CD4-positive, alpha-beta T cell (primary cell): ENCODE measurements at regions not wholly inside any gene's neighbourhood (a gene's known extent, or its start where the extent isn't known, plus 50 kb on each side); places are given as distances from the start of the nearest gene placed in this dataset.

Experiments used
- ATAC-seq: fragments of 200-7000 bp; cut with Tn5 transposase; one replicate; pipeline ENCODE4 v1.10.0; 2022; ENCODE audit warnings: mild to moderate bottlenecking; ENCODE audit not compliant: poor library complexity
- CTCF ChIA-PET: fragments of 350-600 bp; sonication (Branson Sonifier 250); formaldehyde crosslinking; loops from one replicate; lab custom pipeline; 2021; ENCODE audit warnings: antibody characterized with exemption, inconsistent platforms; lab: Charles Lee
- POLR2A ChIA-PET: fragments of 350-600 bp; sonication (Branson Sonifier 250); formaldehyde crosslinking; loops from one replicate; lab custom pipeline; 2021; ENCODE audit warnings: antibody characterized with exemption, inconsistent platforms; lab: Charles Lee
- DNase-seq, 14 experiments: peaks; one replicate each; pipeline ENCODE4 v3.0.0-alpha.2; 2013 to 2020; ENCODE audit warnings: mixed read lengths in 2 of 14
- H3K27ac ChIP-seq, 2 donors: one replicate each; pipeline versions ENCODE4 v1.5.1 to v1.7.0; 2013; ENCODE audit warnings: low read length in 2 of 2, low read depth in 1 of 2, mild to moderate bottlenecking in 1 of 2
- H3K27me3 ChIP-seq, 2 experiments: 1 replicate in 1 of 2; 2 replicates in 1 of 2; pipeline versions ENCODE4 v1.6.1 to v1.7.0; 2013; ENCODE audit warnings: low read length in 2 of 2, control low read depth in 1 of 2, mild to moderate bottlenecking in 1 of 2, moderate library complexity in 1 of 2; ENCODE audit not compliant: insufficient read depth in 2 of 2, control insufficient read depth in 1 of 2
- H3K36me3 ChIP-seq: one replicate; pipeline ENCODE4 v1.6.1; 2013; ENCODE audit warnings: low read length, control low read depth; ENCODE audit not compliant: insufficient read depth
- H3K4me1 ChIP-seq: one replicate; pipeline ENCODE4 v1.6.1; 2013; ENCODE audit warnings: low read length, control low read depth; ENCODE audit not compliant: insufficient read depth
- H3K4me3 ChIP-seq: one replicate; pipeline ENCODE4 v1.5.1; 2013; ENCODE audit warnings: mild to moderate bottlenecking, low read length, moderate library complexity
- H3K9me3 ChIP-seq, 2 experiments: 1 replicate in 1 of 2; 2 replicates in 1 of 2; pipeline versions ENCODE4 v1.6.1 to v1.7.0; 2013; ENCODE audit warnings: low read length in 2 of 2, mild to moderate bottlenecking in 2 of 2, control low read depth in 1 of 2, moderate library complexity in 1 of 2; ENCODE audit not compliant: control insufficient read depth in 1 of 2, insufficient read depth in 1 of 2
- H3K27ac Mint-ChIP-seq: one replicate; pipeline ENCODE4 v1.8.0; 2020; ENCODE audit warnings: mixed read lengths
- H3K27me3 Mint-ChIP-seq: one replicate; pipeline ENCODE4 v1.8.0; 2021; ENCODE audit warnings: mixed read lengths
- H3K36me3 Mint-ChIP-seq: one replicate; pipeline ENCODE4 v1.8.0; 2021; ENCODE audit warnings: low read depth, mixed read lengths
- H3K4me1 Mint-ChIP-seq: one replicate; pipeline ENCODE4 v1.8.0; 2021; ENCODE audit warnings: low read depth, mixed read lengths
- H3K4me3 Mint-ChIP-seq: one replicate; pipeline ENCODE4 v1.8.0; 2020; ENCODE audit warnings: mild to moderate bottlenecking, mixed read lengths
- H3K9me3 Mint-ChIP-seq: one replicate; pipeline ENCODE4 v1.8.0; 2020; ENCODE audit warnings: mixed read lengths
- intact Hi-C, 2 experiments: fragments of 100-400 bp; cut with DNase I in 1 of 2; cut with micrococcal nuclease in 1 of 2; formaldehyde crosslinking; loops; one replicate each; pipeline versions ENCODE4 v1.15.1 to v1.9.0; 2023 to 2025; cut with DNase I, micrococcal nuclease
- TF ChIP-seq, protein P1 (sequence below): fragments of 200-600 bp; IDR thresholded peaks from one replicate; pipeline ENCODE4 v1.8.0; 2022; ENCODE audit warnings: antibody characterized with exemption, mild to moderate bottlenecking

DNA sequence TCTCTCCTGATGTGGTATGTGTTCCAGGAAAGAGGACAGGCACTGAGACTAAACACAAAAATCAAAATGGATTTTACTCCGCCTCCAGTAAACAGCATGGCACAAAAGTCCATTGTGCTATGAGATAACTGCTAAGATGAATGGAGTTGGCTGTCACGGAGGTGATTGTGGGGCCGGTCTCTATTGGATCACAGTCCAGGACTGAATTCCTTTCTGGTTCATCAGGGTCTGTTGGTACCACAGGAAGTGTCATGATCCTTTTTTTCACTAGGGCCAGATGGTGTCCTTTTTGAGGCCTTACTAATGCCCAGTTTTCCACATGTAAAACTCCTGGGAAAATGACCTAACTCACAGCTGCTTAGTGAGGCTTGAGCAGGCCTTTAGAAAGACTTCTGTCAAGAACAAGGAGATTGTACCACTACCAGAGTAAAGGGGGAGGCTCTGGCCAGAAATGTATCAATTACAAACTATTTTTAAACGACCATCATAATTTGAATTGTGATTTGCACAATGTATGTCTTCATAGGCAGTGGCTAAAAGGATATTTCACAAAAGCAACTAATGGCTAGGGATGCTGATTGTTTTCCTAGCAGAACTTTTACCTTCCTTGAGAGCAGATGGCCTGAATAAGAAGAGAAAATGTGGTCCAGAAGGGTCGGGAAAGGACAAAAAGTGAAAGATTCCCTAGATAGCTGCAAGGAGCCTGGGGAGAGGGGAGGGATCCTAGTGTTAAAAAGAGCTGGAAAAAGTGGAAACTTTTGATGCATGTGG lies 192.2 kb upstream of the POU3F2 start:
- Mint-ChIP-seq H3K36me3 (no peaks in the 10 kb centered on the region), H3K27me3 (no peaks in the 10 kb centered on the region), H3K4me1 (no peaks in the 10 kb centered on the region), H3K4me3 (no peak overlapping the region), H3K9me3 (no peaks in the 10 kb centered on the region), H3K27ac (no peak overlapping the region)
- Histone ChIP-seq H3K9me3 (peaks cover 0 to 4% of the 10 kb centered on the region in 2 experiments), H3K4me3 (no peak overlapping the region), H3K4me1 (no peaks in the 10 kb centered on the region), H3K27me3 (no peaks in the 10 kb centered on the region), H3K27ac (no peak overlapping the region), H3K36me3 (no peaks in the 10 kb centered on the region)
- ChIA-PET CTCF (no interaction called here), POLR2A (no interaction called here)
- no peak for DNase-seq
- no peak for ATAC-seq
- TF ChIP-seq, protein P1, sequence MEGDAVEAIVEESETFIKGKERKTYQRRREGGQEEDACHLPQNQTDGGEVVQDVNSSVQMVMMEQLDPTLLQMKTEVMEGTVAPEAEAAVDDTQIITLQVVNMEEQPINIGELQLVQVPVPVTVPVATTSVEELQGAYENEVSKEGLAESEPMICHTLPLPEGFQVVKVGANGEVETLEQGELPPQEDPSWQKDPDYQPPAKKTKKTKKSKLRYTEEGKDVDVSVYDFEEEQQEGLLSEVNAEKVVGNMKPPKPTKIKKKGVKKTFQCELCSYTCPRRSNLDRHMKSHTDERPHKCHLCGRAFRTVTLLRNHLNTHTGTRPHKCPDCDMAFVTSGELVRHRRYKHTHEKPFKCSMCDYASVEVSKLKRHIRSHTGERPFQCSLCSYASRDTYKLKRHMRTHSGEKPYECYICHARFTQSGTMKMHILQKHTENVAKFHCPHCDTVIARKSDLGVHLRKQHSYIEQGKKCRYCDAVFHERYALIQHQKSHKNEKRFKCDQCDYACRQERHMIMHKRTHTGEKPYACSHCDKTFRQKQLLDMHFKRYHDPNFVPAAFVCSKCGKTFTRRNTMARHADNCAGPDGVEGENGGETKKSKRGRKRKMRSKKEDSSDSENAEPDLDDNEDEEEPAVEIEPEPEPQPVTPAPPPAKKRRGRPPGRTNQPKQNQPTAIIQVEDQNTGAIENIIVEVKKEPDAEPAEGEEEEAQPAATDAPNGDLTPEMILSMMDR, result no peak
- intact Hi-C loops, result no loop called here

DNA sequence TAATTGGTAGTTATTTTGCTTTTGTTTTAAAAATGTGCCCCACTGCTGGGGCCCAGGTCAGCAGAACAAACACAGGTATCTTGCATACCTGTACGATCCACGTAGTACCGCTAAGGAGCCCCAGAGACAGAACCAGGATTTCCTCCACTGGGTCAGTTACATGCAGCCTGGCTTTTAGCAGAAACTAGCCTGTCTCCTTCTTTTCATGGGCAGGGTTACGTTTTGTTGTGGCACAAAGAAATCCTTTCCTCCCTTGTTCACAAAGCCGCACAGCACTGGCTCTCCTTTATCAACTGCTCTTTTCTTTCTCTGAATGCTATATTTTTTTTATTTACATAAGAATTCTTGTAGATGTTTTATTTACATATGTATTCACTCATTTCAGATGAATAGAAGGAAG lies 190.3 kb upstream of the POU3F2 start:
- Mint-ChIP-seq H3K4me1 (no peaks in the 10 kb centered on the region), H3K36me3 (no peaks in the 10 kb centered on the region), H3K4me3 (no peak overlapping the region), H3K27ac (no peak overlapping the region), H3K9me3 (no peaks in the 10 kb centered on the region), H3K27me3 (no peaks in the 10 kb centered on the region)
- Histone ChIP-seq H3K4me3 (no peak overlapping the region), H3K9me3 (peaks cover 0 to 4% of the 10 kb centered on the region in 2 experiments), H3K36me3 (no peaks in the 10 kb centered on the region), H3K4me1 (no peaks in the 10 kb centered on the region), H3K27ac (no peak overlapping the region), H3K27me3 (no peaks in the 10 kb centered on the region)
- ATAC-seq (no peak), DNase-seq (no peak)
- CTCF ChIA-PET, result no interaction called here
- TF ChIP-seq, protein P1, result no peak
- intact Hi-C loops, result no loop called here
- POLR2A ChIA-PET, result no interaction called here

DNA sequence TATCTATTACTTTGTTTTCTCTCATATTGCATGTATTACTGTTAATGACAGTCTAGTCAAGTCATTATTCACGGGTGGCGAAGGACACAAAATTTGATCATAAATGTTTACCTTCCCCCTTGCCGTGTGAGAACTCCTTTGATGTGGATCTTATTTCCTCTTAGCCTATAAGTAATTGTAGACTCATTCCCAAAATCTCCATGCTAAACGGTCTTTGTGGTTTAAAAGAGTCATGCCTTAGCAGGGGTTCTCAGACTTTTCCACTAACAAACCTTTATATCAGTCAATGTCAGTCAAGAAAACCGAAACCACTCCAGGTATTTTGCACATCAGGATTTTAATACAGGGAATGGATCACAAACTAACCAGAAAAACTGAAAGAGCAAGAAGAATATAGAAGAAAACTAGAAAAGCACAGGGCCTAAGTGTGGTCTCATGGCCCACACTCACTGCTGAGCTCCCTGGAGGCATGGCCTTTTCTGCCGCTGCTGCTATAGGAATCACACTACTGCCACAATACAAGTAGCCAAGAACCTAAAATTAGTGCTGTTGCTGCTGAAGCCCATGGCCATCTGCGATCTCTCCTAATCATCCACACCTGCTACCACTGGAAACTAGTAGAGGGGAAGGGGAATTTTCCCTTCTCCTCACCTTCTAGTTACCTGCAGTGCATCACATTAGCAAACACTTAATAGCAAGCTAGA lies 186.0 kb upstream of the POU3F2 start:
- Histone ChIP-seq H3K4me1 (no peaks in the 10 kb centered on the region), H3K27ac (no peak overlapping the region), H3K27me3 (no peaks in the 10 kb centered on the region), H3K4me3 (no peak overlapping the region), H3K36me3 (no peaks in the 10 kb centered on the region), H3K9me3 (peaks cover 0 to 4% of the 10 kb centered on the region in 2 experiments)
- Mint-ChIP-seq H3K36me3 (no peaks in the 10 kb centered on the region), H3K9me3 (no peaks in the 10 kb centered on the region), H3K27me3 (no peaks in the 10 kb centered on the region), H3K4me3 (no peak overlapping the region), H3K27ac (no peak overlapping the region), H3K4me1 (no peaks in the 10 kb centered on the region)
- intact Hi-C loops, result no loop called here
- POLR2A ChIA-PET, result no interaction called here
- no peak for DNase-seq
- CTCF ChIA-PET, result no interaction called here
- TF ChIP-seq, protein P1, result no peak
- ATAC-seq, result no peak
